ENCODE measurements at regions not wholly inside any gene's neighbourhood (a gene's known extent, or its start where the extent isn't known, plus 50 kb on each side); places are given as distances from the start of the nearest gene placed in this dataset.

- TF ChIP-seq CTCF (optimal IDR thresholded peaks at IDR 0.05 in 1 of 3, IDR thresholded peaks at IDR 0.05 in 1 of 3, conservative IDR thresholded peaks at IDR 0.05 in 1 of 3; ENCODE audit: extremely low read depth in 1 of 3, insufficient read depth in 2 of 3, low read length in 3 of 3) (no peak), EZH2 (IDR thresholded peaks at IDR 0.05; ENCODE audit: low read length) (no peak)
These were observed 569.1 kb downstream of the ACTL7B start for GRCh38 chr9:108286638-108287206.

All from keratinocyte (primary cell).